Dermis blood vessel endothelial cell (primary cell): ENCODE measurements at regions not wholly inside any gene's neighbourhood (a gene's known extent, or its start where the extent isn't known, plus 50 kb on each side); places are given as distances from the start of the nearest gene placed in this dataset.
"Not testable (repeated sequence)": the region's sequence is repeated elsewhere in the genome, so short reads cannot be mapped to it uniquely, and the experiment has no call there.

Experiments
- DNase-seq: peaks from one replicate; pipeline ENCODE4 v3.0.0; 2010

DNA sequence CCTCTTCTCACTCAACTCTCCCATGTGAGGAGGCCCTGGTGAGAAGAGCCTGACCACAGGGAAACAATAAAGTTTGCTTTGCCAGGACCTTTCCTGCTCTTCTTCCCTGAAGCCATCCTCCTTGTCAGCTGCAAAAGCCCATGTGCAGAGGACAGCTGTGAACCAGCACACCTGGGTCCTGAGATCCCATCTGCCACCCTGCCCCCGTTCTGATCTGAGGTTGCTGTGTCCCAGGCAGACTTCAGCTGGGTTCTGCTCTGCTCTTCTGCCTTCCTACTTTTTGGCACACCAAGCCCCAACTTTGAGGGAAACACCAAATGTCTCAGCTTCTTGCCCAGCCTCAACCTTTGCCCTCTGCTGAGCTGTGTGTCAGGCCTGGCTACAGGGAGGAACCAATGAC, 595.1 kb upstream of the ARPP21 start:
- no peak for DNase-seq

DNA sequence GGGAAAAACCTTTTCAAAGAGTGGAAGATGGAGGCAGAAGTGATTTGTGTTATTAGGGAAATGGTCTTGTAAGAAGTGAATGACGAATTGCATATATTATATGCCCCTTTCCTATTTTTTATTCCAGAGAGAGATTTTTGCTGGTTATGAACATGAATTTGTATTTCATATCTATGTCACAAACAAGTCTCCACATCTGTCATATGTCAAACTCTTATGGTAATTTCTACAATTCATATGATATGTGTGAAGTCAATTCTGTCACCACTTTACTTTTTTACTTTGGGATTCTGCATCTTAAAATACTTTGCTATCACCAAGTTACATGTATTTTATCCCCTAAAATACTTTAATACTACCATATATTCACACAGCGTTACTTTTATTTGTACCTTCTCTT, 594.2 kb upstream of the ARPP21 start:
- no peak for DNase-seq

DNA sequence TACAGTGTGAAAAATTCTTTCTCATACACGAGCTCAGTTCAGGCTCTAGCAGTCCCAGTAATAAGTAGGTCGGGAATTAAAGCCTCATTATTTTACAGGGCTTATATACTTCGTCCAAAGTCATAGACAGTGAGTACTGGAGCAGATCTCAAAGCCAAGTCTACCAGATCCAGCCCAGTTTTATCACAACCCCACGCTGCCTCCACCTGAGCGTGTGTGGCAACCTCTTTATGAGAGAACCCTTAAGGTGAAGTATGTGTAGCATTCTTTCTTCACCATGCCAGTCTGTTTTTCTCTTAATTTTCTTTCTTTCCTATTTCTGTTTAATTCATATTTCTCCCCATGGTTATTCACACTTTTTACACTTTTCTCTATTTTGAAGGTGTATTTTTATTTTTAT, 574.6 kb upstream of the ARPP21 start:
- DNase-seq, result no peak

DNA sequence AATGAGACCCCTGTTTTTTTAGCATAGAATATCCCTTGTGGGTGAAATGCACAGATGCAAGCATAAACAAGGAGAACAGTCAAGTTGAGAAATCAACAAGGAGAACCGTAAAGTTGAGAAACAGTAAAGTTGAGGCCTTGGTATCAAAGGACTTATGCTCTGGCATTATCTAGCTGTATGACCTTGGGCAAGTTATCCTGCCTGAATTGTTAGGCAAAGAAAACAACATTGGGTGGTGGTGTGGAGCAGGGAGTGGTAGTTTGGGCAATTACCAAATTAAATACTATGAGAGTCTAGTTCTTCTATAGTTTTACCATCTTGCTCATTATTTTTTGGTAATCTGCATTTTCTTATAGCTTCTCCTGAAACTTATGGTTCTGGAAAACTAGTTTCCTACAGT, 573.4 kb upstream of the ARPP21 start:
- no peak for DNase-seq

DNA sequence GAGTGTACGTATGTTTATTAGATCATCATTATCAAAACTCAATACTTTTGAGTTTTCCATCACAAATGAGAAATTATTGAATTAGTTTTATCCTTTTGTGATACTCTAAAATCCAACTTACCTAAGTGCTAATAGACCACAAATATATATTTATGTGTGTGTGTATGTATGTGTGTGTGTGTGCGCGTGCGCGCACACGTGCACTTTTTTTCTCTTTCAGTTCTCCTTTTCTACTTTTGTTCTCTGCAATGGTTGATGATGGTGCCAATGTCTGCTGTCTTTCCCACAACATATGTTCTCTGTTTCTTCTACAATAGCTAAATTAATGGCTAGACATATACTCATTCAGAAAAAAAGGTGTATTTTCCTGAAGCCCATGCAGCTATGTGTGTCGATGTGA, 571.6 kb upstream of the ARPP21 start:
- no peak for DNase-seq

DNA sequence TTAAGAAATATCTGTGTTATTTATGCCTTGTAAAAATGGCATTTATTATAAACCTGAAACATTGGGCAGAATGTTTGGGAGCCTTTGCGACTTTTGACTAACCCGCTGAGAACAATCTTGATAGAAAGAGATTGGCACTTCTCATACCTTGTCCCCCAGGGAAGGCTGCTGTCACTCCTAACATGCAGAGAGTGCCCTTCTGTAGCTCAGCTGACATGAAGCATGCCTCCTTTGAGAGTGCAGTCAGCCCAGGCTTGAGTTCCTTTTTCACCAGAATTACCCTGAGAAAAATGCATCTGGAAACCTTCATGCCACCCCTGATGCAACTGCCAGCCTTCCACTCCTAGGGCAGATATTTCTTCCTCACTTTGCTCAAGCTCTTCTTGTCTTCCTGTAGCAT, 569.2 kb upstream of the ARPP21 start:
- no peak for DNase-seq

DNA sequence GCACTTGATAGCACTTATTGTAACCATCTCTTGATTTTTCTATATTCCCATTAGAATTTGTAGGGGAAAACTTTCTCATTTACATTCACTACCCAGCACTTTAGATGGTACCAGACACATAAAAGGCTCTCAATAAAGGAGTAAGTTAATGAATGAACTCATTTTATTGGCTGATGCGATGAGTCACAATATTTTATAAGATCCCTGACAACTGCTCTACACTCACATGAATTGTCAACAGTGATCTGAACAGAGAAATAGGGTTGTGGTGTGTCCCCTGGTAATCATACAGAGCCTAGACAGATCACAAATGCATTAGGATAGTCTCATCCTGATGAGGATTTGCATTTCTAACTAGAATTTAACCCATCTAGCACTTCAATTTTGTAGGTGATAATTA, 567.6 kb upstream of the ARPP21 start:
- no peak for DNase-seq

DNA sequence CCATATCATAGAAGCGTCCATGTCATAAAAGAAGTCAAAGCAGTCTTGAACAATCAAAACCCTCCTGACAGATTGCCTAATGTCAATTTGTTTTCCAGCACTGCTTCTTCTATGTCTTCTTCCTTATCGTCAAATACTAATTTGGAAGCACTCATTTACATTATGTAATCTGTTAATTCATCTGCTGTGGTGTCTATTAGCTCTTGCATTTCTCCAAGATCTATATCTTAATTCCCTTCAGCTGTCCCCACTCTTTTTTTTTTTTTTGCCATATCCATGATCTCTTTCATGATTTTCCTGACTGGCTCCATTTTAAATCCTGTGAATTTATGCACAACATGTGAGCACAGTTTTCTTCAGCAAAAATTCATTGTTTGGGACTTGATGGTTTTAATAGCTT, 560.5 kb upstream of the ARPP21 start:
- DNase-seq, result no peak

DNA sequence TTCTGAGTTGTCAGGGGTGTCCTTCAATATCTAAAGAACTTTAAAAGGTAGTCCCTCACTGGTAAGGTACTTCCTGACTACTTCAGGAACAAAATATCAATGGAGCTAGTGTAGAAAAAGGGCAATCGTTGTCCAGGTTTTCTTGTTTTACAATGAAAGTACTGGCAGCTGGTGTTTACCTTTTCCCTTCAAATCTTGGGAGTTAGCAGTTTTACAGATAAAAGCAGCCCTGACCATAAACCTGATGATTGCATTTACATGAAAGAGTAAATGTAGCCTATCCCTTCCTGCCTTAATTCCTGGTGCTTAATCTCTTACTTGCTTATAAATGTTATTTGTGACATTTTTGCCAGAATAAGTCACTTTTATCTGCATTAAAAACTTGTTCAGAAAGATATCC, 559.9 kb upstream of the ARPP21 start:
- DNase-seq, result no peak

DNA sequence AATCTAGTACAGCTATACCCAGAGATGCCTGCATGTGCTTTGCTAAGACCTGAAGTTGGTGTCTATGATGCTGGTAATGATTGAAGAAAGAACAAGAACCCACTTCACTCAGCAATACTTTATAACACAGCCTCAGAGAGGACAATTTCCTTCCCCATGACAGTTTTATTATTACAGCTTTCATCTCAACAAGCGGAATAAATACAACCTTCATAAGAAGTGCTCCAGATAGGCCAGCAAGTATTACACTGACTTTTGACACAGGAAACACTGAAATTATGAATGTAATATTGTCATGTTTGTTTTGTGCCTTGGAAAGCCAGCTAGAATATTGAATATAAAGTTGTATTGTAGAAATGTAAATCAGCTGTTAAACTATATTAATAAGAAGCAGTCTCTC, 557.4 kb upstream of the ARPP21 start:
- DNase-seq, result no peak

DNA sequence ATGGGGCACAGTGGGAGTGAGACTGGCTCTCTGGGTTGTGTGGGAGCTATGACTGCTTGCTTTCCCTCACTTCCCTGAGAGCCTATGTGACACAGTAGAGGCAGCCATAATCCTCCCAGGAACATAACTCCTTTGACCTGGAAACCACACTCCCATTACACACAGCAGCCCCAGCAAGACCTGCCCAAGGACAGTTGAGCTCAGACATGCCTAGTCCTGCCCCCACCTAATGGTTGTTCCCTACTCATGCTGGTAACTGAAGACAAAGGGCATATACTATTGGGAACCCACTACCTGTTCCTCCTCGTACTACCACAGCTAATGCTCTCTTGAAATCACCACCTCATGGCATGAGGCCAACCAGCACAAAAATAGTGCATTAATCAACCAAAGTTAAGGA, 550.4 kb upstream of the ARPP21 start:
- no peak for DNase-seq

DNA sequence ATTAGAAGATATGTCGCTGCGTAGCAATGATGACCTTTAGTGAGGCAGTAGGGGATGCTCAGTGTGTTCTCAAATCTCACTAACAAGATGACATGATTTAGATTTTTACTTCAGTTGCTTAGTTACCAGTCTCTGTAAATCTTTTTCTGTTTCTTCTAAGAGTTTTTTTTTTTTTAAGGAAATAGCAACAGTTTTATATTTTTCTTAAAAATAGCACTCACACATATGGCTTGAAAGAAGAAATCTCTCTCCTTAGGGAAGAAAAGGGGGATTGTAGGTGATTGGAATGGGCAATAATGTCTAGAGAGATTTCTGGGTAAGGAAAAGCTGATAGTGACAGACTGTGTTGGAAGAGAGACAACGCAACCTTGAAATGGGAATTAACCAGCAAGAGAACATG, 524.6 kb upstream of the ARPP21 start:
- no peak for DNase-seq

DNA sequence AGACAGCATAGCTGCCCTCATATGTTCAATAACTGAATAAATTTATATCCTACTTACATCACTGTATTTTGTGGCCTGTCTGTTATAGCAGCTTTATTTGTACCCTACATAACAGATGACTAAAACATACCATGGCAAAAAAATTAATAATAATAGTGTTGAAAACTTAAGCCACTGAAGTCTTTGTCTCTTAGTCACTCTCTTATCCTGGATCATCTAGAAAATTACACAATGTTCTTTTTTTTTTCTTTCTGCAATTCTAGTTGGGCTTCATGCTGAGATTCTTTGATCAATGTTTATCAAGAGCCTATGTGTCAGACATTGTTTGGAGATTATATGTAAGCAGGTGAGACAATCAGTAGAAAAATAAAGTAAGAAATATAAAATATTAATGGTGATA, 519.3 kb upstream of the ARPP21 start:
- no peak for DNase-seq

DNA sequence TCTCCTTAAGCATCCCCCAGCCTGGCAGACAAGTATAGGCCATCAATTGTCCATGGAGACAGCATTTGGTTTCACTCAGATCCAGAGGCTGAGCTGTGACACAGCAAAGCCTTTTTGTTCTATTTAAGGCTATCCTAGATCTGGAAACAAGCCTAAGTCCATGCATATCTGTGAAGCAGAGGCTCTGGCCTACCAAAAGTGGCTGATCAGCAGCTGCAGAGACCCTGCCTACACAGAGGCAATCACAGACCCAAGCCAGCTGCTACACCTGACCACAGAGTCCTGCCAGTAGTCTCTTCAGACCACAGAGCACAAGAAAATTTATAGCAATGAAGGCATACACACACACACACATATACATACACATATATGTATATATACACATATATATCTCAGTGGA, 501.7 kb upstream of the ARPP21 start:
- DNase-seq, result no peak

DNA sequence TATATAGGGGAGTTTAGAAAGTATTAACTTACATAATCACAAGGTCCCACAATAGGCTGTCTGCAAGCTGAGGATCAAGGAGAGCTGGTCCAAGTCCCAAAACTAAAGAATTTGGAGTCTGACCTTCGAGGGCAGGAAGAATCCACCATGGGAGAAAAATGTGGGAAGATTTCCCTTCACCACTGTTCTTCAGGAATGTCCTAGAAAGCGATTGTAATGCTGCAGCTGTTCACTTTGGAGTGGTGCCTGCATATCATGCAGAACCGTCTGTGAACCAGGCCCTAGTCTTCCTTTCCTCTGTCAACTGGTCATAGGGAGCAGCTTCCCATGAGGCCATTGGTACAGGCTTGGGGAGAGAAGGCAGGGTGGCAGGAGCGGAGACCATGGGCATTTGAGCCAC, 497.9 kb upstream of the ARPP21 start:
- DNase-seq, result no peak

DNA sequence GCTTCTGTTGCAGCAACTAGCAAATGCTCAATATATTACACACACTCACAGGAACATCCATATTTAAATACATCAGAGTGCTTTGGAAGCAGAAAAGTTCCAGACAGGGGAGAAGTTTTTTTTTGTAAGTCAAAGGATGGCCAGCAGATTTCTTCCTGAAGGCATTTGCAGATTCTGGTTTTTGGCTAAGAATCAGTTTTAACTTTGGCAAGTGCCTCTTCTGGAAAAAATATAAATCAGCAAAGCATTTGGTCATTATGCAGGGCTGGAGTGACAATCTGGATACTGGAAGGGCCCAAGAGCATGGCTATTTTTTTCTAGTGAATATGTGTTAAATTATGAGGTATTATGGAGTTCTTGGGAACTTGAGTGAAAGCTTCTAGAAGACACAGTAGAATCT, 495.3 kb upstream of the ARPP21 start:
- DNase-seq, result no peak

DNA sequence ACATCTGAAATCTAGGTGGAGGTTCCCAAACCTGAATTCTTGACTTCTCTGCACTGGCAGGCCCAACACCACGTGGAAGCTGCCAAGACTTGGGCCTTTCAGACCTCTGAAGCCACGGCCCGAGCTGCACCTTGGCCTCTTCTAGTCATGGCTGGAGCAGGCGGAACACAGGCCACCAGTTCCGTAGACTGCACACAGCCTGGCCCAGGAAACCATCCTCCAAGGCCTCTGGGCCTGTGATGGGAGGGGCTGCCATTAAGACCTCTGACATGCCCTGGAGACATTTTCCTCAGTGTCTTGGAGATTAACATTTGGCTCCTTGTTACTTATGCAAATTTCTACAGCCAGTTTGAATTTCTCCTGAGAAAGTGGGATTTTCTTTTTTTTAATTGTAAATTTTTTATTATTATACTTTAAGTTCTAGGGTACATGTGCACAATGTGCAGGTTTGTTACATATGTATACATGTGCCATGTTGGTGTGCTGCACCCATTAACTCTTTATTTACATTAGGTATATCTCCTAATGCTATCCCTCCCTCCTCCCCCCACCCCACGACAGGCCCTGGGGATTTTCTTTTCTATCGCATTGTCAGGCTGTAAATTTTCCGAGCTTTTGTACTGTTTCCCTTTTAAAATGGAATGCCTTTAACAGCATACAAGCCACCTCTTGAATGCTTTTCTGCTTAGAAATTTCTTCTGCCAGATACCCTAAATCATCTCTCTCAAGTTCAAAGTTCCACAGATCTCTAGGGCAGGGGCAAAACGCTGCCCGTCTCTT, 492.9 kb upstream of the ARPP21 start:
- DNase-seq, result not testable (repeated sequence)

DNA sequence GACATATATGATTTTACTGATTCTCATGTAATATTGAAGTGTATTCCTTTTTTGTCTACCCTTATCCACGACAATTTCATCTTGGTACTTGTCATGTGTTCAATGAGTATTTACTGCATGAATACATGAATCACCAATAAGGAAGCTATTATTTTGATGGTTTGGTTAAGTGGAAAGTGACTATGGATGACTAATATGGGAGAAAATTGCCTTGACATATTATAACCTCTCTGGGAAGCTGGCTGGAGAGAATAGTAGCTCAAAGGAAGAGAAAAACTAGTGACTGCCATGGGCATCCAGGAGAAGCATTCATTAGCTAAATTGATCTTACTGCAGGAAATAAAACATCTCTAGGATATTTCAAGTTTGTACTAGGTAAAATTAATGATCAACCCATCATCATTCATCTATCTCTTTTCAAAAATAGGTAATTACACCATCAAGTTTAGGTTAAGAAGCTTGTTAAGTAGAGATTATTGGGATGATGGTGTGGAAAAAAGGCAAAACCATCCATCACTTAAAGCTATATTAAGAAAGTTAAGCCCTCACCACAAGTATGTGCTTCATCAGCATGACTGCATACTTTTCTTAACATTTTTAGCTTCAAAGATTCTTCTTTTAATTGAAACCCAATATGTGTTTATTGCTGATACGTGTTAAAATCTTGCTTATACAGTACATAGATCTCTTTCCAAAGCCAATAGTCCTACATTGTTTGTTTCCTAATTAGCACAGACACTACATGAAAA, 455.2 kb upstream of the ARPP21 start:
- DNase-seq, result no peak

DNA sequence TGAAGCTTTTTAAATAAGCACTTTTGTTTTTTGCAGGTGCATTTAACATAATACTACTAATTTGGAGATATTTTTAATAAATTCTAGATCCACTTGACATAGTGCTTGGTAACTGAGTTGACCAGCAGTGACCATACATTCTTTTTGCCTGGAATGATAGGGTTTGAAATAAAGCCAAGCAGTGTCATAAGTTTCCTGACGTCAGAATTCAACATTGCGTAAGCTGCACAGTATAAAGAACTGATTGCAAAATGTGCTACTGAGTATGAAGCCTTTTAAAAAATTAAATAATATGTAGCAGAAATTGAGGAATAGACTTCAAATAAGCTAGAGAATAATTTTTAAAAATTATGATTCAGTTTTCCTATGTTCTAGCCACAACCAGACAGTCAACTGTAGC, 454.6 kb upstream of the ARPP21 start:
- DNase-seq, result no peak

DNA sequence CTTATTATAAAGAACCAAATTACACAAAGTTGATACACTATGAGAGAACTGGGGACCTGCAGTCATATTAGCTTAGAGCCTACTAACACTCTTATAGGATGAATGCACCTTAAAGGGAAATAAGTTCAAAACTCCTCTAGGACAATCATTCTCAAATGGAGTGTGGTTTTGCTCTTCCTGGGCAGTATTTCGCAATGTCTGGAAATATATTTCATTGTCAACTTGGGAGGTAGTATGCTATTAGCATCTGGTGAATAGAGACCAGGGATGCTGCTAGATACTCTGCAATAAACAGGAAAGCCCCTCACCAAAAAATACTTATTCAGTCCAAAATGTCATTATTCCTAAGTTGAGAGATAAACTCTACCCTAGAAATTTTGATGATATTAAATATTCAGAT, 451.4 kb upstream of the ARPP21 start:
- DNase-seq, result no peak

DNA sequence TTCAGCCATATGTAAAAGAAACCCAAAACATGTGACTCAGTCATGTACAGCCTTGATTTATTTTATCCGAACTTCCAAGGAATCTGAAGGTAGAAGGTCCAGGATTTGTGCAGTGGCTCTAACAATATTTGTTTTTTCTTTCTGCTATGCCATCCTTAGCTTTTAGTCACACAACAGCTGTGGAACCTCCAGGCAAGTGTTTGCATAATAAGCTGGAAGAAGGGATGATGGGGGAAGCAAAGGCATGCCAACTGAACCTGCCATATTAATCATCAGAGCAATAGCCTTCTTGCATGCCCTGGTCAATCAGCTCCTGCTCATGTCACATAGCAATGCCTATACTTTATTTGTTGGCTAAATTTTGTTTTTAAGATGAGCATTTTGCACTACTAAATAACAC, 444.7 kb upstream of the ARPP21 start:
- DNase-seq, result no peak

DNA sequence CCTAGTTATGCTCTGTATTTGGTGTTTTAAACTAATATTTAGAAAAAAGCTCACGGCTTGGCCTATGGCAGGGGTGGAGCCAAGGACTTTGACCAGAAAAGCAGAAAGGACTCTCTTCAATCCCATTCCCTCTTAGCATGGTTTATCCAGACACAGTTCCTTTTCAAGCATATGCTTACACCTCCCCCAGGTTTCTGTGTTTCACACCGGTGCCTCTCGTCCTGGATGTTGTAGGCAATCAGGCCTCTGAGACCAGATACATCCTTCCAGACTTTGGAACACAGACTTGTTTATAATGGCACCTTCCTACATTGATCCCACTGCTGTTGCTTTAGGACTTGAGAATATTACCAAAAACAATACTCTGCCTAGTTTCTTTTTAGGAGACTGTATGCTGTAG, 440.5 kb upstream of the ARPP21 start:
- no peak for DNase-seq

DNA sequence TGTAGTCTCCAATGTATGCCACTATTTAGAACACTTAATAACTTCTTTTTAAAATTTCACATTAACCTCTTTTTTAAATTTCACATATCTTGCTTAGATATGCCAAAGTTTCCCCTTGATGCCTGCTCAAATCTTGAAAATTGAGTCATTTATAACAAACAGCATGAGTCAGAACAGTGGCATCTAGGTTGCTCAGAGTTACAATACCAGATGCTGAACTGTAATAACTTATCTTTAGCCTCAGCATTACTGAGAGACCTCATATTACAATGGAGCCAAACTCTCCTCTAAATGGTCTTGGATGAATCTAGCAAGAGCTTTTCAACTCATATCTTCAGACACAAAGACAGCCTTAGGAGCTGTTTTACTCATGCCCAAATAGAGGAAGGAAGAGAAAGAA, 439.3 kb upstream of the ARPP21 start:
- peak; percentile 7 for DNase-seq

DNA sequence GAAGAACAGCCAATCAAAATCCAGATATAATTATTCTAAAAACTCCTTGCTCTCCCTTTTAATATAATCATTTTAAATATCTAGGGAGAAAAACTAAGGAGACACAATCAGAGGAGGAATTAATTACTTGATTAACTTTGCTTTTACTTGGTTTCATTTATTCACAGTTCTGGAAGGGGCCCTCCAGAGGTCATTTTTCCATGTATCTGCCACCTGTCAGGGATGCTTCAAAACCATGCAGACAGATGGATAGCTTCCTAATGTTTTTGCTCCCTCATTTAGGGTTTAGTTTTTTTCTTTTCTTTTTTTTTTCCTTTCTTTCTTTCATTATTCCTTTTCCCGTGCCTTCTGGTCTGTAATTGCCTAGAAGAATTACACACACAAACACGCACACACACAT, 438.1 kb upstream of the ARPP21 start:
- DNase-seq, result no peak
